ENCODE measurements at regions not wholly inside any gene's neighbourhood (a gene's known extent, or its start where the extent isn't known, plus 50 kb on each side); places are given as distances from the start of the nearest gene placed in this dataset.

- no peaks in the 10 kb centered on the region for H4K20me1 ChIP-seq (ENCODE audit: insufficient read depth, low read length)
- H3K9me3 ChIP-seq (ENCODE audit: insufficient read depth, low read depth, low read length), result no peaks in the 10 kb centered on the region
- H2AFZ ChIP-seq (ENCODE audit: low read depth, low read length), result no peak overlapping the region
- Mint-ChIP-seq H3K27ac (ENCODE audit: unreplicated experiment) (no peak overlapping the region), H3K4me1 (ENCODE audit: low read depth, unreplicated experiment) (peaks cover 3% of the 10 kb centered on the region), H3K27me3 (ENCODE audit: low read depth, unreplicated experiment) (no peaks in the 10 kb centered on the region), H3K4me3 (ENCODE audit: unreplicated experiment) (no peak overlapping the region), H3K9me3 (ENCODE audit: unreplicated experiment) (no peaks in the 10 kb centered on the region), H3K36me3 (ENCODE audit: low read depth, unreplicated experiment) (no peaks in the 10 kb centered on the region)
- no peak for TF ChIP-seq CTCF (IDR thresholded peaks at IDR 0.05; ENCODE audit: insufficient read depth, low read depth, low read length)
- TF ChIP-seq EZH2 (IDR thresholded peaks at IDR 0.05; ENCODE audit: insufficient read depth, low read length), result no peak
- no peak overlapping the region for H3K27ac ChIP-seq (ENCODE audit: low read depth, low read length)
- no peak for FAIRE-seq
- no peaks in the 10 kb centered on the region for H3K36me3 ChIP-seq (ENCODE audit: insufficient read depth, low read length)
- no peak overlapping the region for H3K4me3 ChIP-seq (ENCODE audit: insufficient read depth, low read depth, low read length)
- no peak overlapping the region for H3K9ac ChIP-seq (ENCODE audit: low read length)
- no peaks in the 10 kb centered on the region for H3K79me2 ChIP-seq (ENCODE audit: insufficient read depth, low read length)
- no peak overlapping the region for H3K4me2 ChIP-seq (ENCODE audit: low read length)
- no peaks in the 10 kb centered on the region for H3K4me1 ChIP-seq (ENCODE audit: insufficient read depth, low read length)
- DNase-seq (ENCODE audit: low read depth), result no peak
- H3K27me3 ChIP-seq (ENCODE audit: insufficient read depth, low read length), result no peaks in the 10 kb centered on the region
These were observed 90.7 kb upstream of the DPT start for GRCh38 chr1:168819668-168820067.

- H3K9me3 Mint-ChIP-seq (ENCODE audit: unreplicated experiment), result peaks cover 3% of the 10 kb centered on the region
- no peak overlapping the region for H3K4me2 ChIP-seq (ENCODE audit: low read length)
- FAIRE-seq (no peak), DNase-seq (ENCODE audit: low read depth) (no peak)
- H3K4me3 Mint-ChIP-seq (ENCODE audit: unreplicated experiment), result no peak overlapping the region
- no peaks in the 10 kb centered on the region for H3K79me2 ChIP-seq (ENCODE audit: insufficient read depth, low read length)
- no peaks in the 10 kb centered on the region for H3K4me1 ChIP-seq (ENCODE audit: insufficient read depth, low read length)
- H2AFZ ChIP-seq (ENCODE audit: low read depth, low read length), result no peak overlapping the region
- H3K27me3 ChIP-seq (ENCODE audit: insufficient read depth, low read length), result no peaks in the 10 kb centered on the region
- no peaks in the 10 kb centered on the region for H3K9me3 ChIP-seq (ENCODE audit: insufficient read depth, low read depth, low read length)
- H3K4me3 ChIP-seq (ENCODE audit: insufficient read depth, low read depth, low read length), result no peak overlapping the region
- H3K36me3 Mint-ChIP-seq (ENCODE audit: low read depth, unreplicated experiment), result no peaks in the 10 kb centered on the region
- H3K27me3 Mint-ChIP-seq (ENCODE audit: low read depth, unreplicated experiment), result no peaks in the 10 kb centered on the region
- no peaks in the 10 kb centered on the region for H3K36me3 ChIP-seq (ENCODE audit: insufficient read depth, low read length)
- TF ChIP-seq CTCF (IDR thresholded peaks at IDR 0.05; ENCODE audit: insufficient read depth, low read depth, low read length), result no peak
- TF ChIP-seq EZH2 (IDR thresholded peaks at IDR 0.05; ENCODE audit: insufficient read depth, low read length), result no peak
- H3K27ac Mint-ChIP-seq (ENCODE audit: unreplicated experiment), result no peak overlapping the region
- H3K4me1 Mint-ChIP-seq (ENCODE audit: low read depth, unreplicated experiment), result peaks cover 5% of the 10 kb centered on the region
- no peaks in the 10 kb centered on the region for H4K20me1 ChIP-seq (ENCODE audit: insufficient read depth, low read length)
- no peak overlapping the region for H3K27ac ChIP-seq (ENCODE audit: low read depth, low read length)
- no peak overlapping the region for H3K9ac ChIP-seq (ENCODE audit: low read length)
These were observed 92.4 kb upstream of the DPT start for GRCh38 chr1:168821434-168821833.

- Histone ChIP-seq H3K4me2 (ENCODE audit: low read length) (no peak overlapping the region), H4K20me1 (ENCODE audit: insufficient read depth, low read length) (no peaks in the 10 kb centered on the region), H3K36me3 (ENCODE audit: insufficient read depth, low read length) (no peaks in the 10 kb centered on the region), H2AFZ (ENCODE audit: low read depth, low read length) (no peak overlapping the region), H3K27ac (ENCODE audit: low read depth, low read length) (no peak overlapping the region), H3K9me3 (ENCODE audit: insufficient read depth, low read depth, low read length) (no peaks in the 10 kb centered on the region), H3K4me1 (ENCODE audit: insufficient read depth, low read length) (no peaks in the 10 kb centered on the region), H3K27me3 (ENCODE audit: insufficient read depth, low read length) (no peaks in the 10 kb centered on the region), H3K79me2 (ENCODE audit: insufficient read depth, low read length) (no peaks in the 10 kb centered on the region), H3K9ac (ENCODE audit: low read length) (no peak overlapping the region), H3K4me3 (ENCODE audit: insufficient read depth, low read depth, low read length) (no peak overlapping the region)
- Mint-ChIP-seq H3K4me3 (ENCODE audit: unreplicated experiment) (no peak overlapping the region), H3K4me1 (ENCODE audit: low read depth, unreplicated experiment) (peaks cover 5% of the 10 kb centered on the region), H3K27me3 (ENCODE audit: low read depth, unreplicated experiment) (no peaks in the 10 kb centered on the region), H3K36me3 (ENCODE audit: low read depth, unreplicated experiment) (no peaks in the 10 kb centered on the region), H3K9me3 (ENCODE audit: unreplicated experiment) (peaks cover 3% of the 10 kb centered on the region), H3K27ac (ENCODE audit: unreplicated experiment) (no peak overlapping the region)
- no peak for DNase-seq (ENCODE audit: low read depth)
- TF ChIP-seq CTCF (IDR thresholded peaks at IDR 0.05; ENCODE audit: insufficient read depth, low read depth, low read length) (no peak), EZH2 (IDR thresholded peaks at IDR 0.05; ENCODE audit: insufficient read depth, low read length) (no peak)
- no peak for FAIRE-seq
These were observed 93.9 kb upstream of the DPT start for GRCh38 chr1:168822911-168823310.

Measured in astrocyte (in vitro differentiated cells and primary cell).